ENCODE measurements at regions not wholly inside any gene's neighbourhood (a gene's known extent, or its start where the extent isn't known, plus 50 kb on each side); places are given as distances from the start of the nearest gene placed in this dataset.

GRCh38 chrX:43019021-43019420 lies 241.1 kb upstream of the PPP1R2C start:
- Histone ChIP-seq H3K9me3 (ENCODE audit: control insufficient read depth, insufficient read depth, low read depth, low read length) (no peaks in the 10 kb centered on the region), H3K79me2 (ENCODE audit: control insufficient read depth, insufficient read depth, low read length) (no peaks in the 10 kb centered on the region), H3K36me3 (ENCODE audit: control insufficient read depth, insufficient read depth, low read length) (no peaks in the 10 kb centered on the region), H2AFZ (ENCODE audit: low read length) (no peak overlapping the region), H3K27ac (ENCODE audit: insufficient read depth, low read length) (no peak overlapping the region), H3K9ac (ENCODE audit: insufficient read depth, low read length) (no peak overlapping the region), H3K4me3 (replicated peaks in 1 of 4; ENCODE audit: control extremely low read depth in 1 of 4, insufficient read depth in 1 of 4, low read depth in 3 of 4, low read length in 4 of 4) (no peak overlapping the region), H3K4me1 (ENCODE audit: control insufficient read depth, extremely low read depth, insufficient read depth, low read length) (no peaks in the 10 kb centered on the region), H3K4me2 (ENCODE audit: extremely low read depth, insufficient read depth, low read length) (no peak overlapping the region), H4K20me1 (ENCODE audit: control insufficient read depth, extremely low read depth, insufficient read depth, low read length) (no peaks in the 10 kb centered on the region), H3K27me3 (ENCODE audit: control insufficient read depth, insufficient read depth, low read length) (no peaks in the 10 kb centered on the region)
- TF ChIP-seq, protein P1, sequence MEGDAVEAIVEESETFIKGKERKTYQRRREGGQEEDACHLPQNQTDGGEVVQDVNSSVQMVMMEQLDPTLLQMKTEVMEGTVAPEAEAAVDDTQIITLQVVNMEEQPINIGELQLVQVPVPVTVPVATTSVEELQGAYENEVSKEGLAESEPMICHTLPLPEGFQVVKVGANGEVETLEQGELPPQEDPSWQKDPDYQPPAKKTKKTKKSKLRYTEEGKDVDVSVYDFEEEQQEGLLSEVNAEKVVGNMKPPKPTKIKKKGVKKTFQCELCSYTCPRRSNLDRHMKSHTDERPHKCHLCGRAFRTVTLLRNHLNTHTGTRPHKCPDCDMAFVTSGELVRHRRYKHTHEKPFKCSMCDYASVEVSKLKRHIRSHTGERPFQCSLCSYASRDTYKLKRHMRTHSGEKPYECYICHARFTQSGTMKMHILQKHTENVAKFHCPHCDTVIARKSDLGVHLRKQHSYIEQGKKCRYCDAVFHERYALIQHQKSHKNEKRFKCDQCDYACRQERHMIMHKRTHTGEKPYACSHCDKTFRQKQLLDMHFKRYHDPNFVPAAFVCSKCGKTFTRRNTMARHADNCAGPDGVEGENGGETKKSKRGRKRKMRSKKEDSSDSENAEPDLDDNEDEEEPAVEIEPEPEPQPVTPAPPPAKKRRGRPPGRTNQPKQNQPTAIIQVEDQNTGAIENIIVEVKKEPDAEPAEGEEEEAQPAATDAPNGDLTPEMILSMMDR (conservative IDR thresholded peaks at IDR 0.05 in 1 of 2, IDR thresholded peaks at IDR 0.05 in 1 of 2; ENCODE audit: low read depth in 1 of 2, low read length in 2 of 2) = no peak
- TF ChIP-seq EZH2 (IDR thresholded peaks at IDR 0.05; ENCODE audit: low read length, missing control alignments) = no peak
- DNase-seq (ENCODE audit: low read depth in 2 of 2) = no peak

- H3K4me1 ChIP-seq (ENCODE audit: control insufficient read depth, extremely low read depth, insufficient read depth, low read length) = no peaks in the 10 kb centered on the region
- no peaks in the 10 kb centered on the region for H3K36me3 ChIP-seq (ENCODE audit: control insufficient read depth, insufficient read depth, low read length)
- H3K27me3 ChIP-seq (ENCODE audit: control insufficient read depth, insufficient read depth, low read length) = no peaks in the 10 kb centered on the region
These were observed 247.9 kb upstream of the PPP1R2C start for GRCh38 chrX:43025806-43026315.

GRCh38 chrX:43064096-43064495 lies 286.1 kb upstream of the PPP1R2C start:
- Histone ChIP-seq H3K4me1 (ENCODE audit: control insufficient read depth, extremely low read depth, insufficient read depth, low read length) (no peaks in the 10 kb centered on the region), H3K4me2 (ENCODE audit: extremely low read depth, insufficient read depth, low read length) (no peak overlapping the region), H3K4me3 (replicated peaks in 1 of 4; ENCODE audit: control extremely low read depth in 1 of 4, insufficient read depth in 1 of 4, low read depth in 3 of 4, low read length in 4 of 4) (no peak overlapping the region), H3K36me3 (ENCODE audit: control insufficient read depth, insufficient read depth, low read length) (no peaks in the 10 kb centered on the region), H3K27ac (ENCODE audit: insufficient read depth, low read length) (no peak overlapping the region), H3K27me3 (ENCODE audit: control insufficient read depth, insufficient read depth, low read length) (no peaks in the 10 kb centered on the region), H4K20me1 (ENCODE audit: control insufficient read depth, extremely low read depth, insufficient read depth, low read length) (no peaks in the 10 kb centered on the region), H2AFZ (ENCODE audit: low read length) (no peak overlapping the region), H3K79me2 (ENCODE audit: control insufficient read depth, insufficient read depth, low read length) (no peaks in the 10 kb centered on the region), H3K9ac (ENCODE audit: insufficient read depth, low read length) (no peak overlapping the region), H3K9me3 (ENCODE audit: control insufficient read depth, insufficient read depth, low read depth, low read length) (no peaks in the 10 kb centered on the region)
- TF ChIP-seq, protein P1 (conservative IDR thresholded peaks at IDR 0.05 in 1 of 2, IDR thresholded peaks at IDR 0.05 in 1 of 2; ENCODE audit: low read depth in 1 of 2, low read length in 2 of 2) = no peak
- no peak for TF ChIP-seq EZH2 (IDR thresholded peaks at IDR 0.05; ENCODE audit: low read length, missing control alignments)
- DNase-seq (ENCODE audit: low read depth in 2 of 2) = no peak

More at GRCh38 chrX:43025806-43026315, 247.9 kb upstream of the PPP1R2C start:
- Histone ChIP-seq H3K4me2 (ENCODE audit: extremely low read depth, insufficient read depth, low read length) (no peak overlapping the region), H4K20me1 (ENCODE audit: control insufficient read depth, extremely low read depth, insufficient read depth, low read length) (no peaks in the 10 kb centered on the region), H3K4me3 (replicated peaks in 1 of 4; ENCODE audit: control extremely low read depth in 1 of 4, insufficient read depth in 1 of 4, low read depth in 3 of 4, low read length in 4 of 4) (no peak overlapping the region), H3K9ac (ENCODE audit: insufficient read depth, low read length) (no peak overlapping the region), H2AFZ (ENCODE audit: low read length) (no peak overlapping the region), H3K27ac (ENCODE audit: insufficient read depth, low read length) (no peak overlapping the region), H3K9me3 (ENCODE audit: control insufficient read depth, insufficient read depth, low read depth, low read length) (no peaks in the 10 kb centered on the region), H3K79me2 (ENCODE audit: control insufficient read depth, insufficient read depth, low read length) (no peaks in the 10 kb centered on the region)
- TF ChIP-seq, protein P1 (conservative IDR thresholded peaks at IDR 0.05 in 1 of 2, IDR thresholded peaks at IDR 0.05 in 1 of 2; ENCODE audit: low read depth in 1 of 2, low read length in 2 of 2) = no peak
- TF ChIP-seq EZH2 (IDR thresholded peaks at IDR 0.05; ENCODE audit: low read length, missing control alignments) = no peak
- no peak for DNase-seq (ENCODE audit: low read depth in 2 of 2)
